ENCODE measurements at regions not wholly inside any gene's neighbourhood (a gene's known extent, or its start where the extent isn't known, plus 50 kb on each side); places are given as distances from the start of the nearest gene placed in this dataset.

DNA sequence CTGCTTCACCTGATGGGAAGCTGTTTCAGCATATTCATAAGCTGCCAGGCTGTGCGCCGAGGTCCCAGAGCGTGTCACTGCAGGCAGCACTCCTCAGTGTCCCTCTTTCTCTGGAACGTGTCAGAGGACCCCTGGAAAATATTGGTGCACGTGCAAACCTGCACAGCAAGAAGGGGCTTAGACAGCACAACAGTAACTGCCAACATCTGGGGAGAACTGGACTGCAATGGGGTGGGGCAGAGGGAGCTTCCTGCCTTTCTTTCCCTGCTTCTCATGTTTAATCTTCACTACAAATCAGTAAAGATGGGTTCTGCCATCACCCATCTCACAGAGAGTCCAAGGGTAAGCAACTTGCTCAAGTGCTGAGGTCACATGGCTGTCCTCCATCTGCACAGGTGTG is 86.5 kb upstream of the GPR26 start:
- TF ChIP-seq EZH2 (IDR thresholded peaks at IDR 0.05; ENCODE audit: insufficient read depth, poor library complexity, severe bottlenecking) (no peak), EZH2phosphoT487 (IDR thresholded peaks at IDR 0.05; ENCODE audit: insufficient read depth, low read depth) (no peak)

Data from GM23248 (cell line).